ENCODE measurements at regions not wholly inside any gene's neighbourhood (a gene's known extent, or its start where the extent isn't known, plus 50 kb on each side); places are given as distances from the start of the nearest gene placed in this dataset.
"Not testable (repeated sequence)": the region's sequence is repeated elsewhere in the genome, so short reads cannot be mapped to it uniquely, and the experiment has no call there.

DNA sequence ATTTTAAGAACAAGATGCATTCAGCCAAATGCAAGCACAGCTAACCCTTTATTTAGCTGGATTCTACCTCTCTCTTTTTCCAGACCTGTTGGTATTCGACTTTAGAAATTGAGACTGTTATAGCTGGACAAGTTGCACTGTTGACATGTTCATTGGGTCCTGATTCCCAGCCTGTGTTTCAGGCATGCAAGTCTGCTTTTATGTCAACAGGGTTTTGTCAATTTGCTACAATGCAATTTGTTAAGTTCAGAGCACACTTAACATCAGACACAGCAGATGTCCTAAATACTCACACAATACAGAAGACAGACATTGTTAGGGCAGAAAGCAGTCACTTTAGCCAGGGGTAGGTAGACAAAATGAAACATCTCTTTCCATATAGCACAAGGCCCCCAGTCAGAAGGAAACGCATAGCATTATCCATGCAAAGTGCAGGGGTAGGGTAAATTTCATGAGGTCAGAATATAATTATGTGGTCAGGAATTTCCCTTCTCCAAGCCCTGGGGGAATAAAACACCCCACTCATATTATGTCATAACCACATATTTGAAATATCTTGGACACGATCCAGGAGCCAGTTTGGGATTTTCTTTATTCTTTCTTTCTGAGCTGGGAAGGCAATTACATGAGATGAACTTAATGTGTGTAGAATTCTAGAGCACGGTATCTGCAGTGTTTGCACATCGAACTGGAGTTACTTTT, 504.1 kb downstream of the NTRK3 start:
- DNase-seq (ENCODE audit: low spot score): peak; percentile 77

DNA sequence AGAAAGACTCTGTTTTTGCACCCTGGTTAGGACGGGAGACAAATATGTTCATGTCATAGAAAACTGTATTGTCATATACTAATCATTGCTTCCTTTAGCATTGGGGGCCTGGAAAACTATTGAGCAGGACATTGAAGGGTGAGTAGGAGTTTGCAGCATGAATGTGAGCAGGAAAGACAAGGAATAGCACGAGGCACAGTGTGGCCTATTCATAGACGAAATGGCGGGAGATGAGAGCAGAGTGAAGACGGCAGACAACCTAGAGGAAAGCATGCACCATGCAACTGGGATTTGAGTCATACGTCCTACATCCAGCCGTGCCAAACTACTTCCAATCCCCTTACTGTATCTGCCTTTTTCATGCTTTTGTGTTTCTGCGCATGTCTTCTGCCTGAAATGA, 508.1 kb downstream of the NTRK3 start:
- DNase-seq (ENCODE audit: low spot score): no peak

DNA sequence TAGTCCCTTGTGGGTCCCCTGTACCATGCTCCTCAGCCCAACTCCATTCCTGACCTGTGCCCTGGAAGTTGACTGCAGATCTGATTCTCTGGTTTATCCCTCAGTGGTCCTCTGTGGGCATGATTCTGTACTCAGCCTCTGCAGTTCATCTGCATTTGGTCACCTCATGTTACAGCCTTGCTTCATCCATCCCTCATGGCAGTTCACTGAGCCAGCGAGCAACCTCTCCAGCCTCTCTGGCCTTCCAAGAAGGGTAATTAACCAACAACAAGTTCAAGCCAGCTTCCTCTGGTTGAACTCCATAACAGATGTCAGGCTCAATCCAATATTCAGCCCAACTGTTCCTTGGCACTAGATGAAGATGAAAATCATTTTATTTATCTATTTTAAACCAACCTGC, 509.5 kb downstream of the NTRK3 start:
- DNase-seq (ENCODE audit: low spot score): no peak

GRCh38 chr15:87746333-87746732, 510.2 kb downstream of the NTRK3 start:
- DNase-seq (ENCODE audit: low spot score): no peak

DNA sequence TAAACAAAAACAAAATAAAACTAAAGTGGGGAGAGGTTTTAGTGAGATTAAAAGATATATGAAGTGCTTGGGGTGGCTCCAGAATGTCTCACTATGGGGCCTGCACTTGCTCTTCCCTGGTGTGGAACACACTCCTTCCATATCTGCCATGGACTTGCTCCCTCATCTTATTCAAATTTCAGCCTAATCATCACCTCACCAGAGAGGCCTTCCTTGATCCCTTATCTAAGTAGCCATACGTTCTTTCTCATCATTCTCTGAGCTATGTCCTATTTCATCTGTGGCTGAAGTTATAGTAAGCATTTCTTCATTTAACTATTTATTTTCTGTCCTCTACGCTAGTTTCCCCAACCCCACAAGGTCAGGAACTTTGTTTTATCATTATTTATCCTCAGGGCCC, 511.7 kb downstream of the NTRK3 start:
- no peak for DNase-seq (ENCODE audit: low spot score)

- DNase-seq (ENCODE audit: low spot score): peak; percentile 20
These were observed 513.0 kb downstream of the NTRK3 start for GRCh38 chr15:87743562-87743961.

DNA sequence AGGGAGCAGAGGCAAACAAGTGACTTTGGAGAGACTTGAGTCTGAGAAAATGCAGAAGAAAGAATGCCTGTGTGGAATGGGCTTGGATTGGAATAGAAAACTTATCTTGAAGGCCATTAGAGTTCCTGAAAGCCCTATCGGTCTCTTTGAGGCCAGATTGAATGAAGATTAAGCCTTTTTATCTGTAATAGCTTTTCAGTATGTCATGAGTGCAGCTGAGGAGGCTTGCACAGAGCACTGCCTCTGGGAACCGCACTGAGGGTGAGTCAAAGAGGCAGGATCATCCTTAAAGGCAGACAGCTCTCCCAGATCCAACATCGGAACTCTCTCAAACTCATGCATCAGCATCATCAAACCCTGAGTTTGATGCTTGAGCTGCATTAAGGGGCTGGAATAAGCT, 515.2 kb downstream of the NTRK3 start:
- DNase-seq (ENCODE audit: low spot score): no peak

GRCh38 chr15:87740655-87741344, 515.7 kb downstream of the NTRK3 start:
- DNase-seq (ENCODE audit: low spot score): no peak

DNA sequence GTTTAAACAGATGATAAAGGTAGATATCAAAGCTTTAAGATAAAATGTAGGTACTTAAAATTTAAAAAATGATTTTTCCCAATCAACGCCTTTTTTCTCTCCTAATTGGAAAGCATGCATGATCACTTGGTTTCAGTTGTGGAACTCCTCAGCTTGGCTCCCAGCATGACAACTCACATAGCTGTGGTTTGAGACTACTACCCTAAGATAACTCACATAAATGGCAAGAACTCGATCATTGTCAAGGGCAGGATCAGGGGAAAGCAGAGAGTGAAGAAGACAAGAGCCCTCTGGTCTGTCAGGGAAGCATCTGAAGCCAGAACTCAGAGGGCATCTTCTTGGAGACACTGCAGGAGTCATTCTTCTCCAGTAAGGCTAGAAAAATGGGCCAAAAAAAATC, 516.7 kb downstream of the NTRK3 start:
- peak; percentile 40 for DNase-seq (ENCODE audit: low spot score)

DNA sequence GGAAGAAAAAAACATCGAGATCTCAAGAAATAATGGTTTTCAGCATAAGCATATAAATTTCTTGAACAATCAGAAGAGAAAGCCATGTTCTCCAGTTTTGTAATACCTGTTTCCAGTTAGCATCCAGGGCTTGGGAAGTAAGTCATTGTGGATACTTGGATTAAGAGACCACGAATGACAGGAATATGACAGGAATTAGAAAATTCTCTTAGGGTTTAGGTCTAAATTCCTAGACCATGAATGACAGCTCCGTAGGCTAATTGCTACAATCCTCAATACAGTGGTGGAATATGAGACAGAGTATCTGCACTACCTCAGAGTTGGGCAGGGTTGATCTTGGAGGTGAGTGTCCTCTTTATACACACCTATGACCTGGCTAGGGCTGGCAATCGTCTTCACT, 517.5 kb downstream of the NTRK3 start:
- DNase-seq (ENCODE audit: low spot score): no peak

- DNase-seq (ENCODE audit: low spot score): not testable (repeated sequence)
These were observed 519.1 kb downstream of the NTRK3 start for GRCh38 chr15:87737460-87737859.

DNA sequence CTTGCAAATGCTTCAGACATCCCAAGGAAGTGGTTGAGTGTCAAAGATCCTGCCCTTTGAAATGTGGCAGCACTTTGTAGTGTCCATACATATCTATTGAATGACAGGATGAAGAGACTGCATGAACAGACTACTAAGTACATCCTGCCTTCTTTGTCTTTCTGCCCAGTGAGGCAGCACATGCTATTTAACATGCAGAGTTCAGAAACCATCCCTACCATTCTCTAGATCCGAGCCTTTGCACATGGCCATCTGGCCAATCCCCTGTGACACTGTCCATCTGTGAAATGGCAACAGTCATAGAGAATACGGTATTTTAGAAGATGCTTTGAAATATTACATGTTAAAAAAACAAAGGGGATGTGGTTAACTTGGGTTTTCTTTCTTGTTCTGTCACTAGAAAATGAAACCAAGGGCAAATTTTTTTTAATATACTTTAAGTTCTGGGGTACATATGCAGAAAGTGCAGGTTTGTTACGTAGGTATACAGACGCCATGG, 519.6 kb downstream of the NTRK3 start:
- DNase-seq (ENCODE audit: low spot score): no peak

- peak; percentile 57 for DNase-seq (ENCODE audit: low spot score)
These were observed 520.1 kb downstream of the NTRK3 start for GRCh38 chr15:87736401-87736800.

DNA sequence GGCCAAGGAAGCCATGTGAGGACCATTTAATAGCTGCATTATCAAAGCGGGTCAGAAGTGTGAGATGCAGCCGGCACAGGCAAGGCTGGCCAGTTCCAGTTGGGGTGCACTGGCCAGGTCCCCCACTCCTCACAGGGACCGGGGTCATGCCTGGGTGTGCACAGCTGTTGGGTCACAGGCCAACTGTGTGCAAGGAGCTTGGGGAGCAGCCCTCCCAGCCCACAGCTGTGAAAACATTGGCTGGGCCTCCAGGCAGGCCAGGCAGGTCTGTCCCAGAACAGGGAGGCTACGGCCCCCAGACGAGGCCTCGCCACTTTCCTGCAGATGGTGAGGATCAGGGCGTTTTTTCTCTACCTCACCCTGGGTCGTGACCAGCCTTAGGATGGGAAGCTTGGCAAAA, 521.0 kb downstream of the NTRK3 start:
- no peak for DNase-seq (ENCODE audit: low spot score)

DNA sequence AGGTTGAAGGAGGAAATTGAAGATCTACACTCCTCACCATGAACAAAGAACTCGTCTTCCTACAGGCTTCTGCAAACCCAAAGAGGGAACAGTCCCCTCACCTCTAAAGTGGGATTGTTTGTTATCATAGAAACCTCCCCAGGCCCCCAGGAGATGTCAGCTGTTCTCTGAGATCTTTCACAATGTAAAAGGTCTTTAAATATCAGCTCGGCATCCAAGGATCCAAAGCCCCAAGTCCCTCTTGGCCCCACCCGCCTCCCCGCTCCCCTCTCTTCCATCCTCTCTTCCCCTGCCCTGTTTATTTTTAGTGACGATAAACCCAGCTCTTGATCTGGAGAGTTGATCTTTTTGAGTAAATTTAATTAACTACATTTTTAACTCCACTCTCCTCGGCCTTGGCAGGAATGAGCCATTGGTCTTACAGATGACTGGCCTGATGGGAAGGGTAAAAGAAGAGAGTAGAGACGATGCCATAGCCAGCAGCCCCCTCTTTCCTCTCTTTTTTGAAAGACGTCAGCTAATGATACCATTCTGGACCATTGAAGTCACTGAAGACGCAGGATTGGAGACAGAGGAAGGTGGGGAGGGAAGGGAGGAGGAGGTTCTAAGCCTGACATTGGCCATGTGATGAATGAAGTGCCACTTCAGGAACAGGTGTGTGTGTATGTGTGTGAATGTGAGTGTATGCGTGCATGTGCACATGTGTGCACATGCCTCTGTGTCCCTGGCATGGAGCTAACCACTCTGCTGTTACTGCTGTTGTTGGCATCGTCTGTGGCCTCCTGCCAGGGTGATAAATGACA, 521.8 kb downstream of the NTRK3 start:
- no peak for DNase-seq (ENCODE audit: low spot score)

DNA sequence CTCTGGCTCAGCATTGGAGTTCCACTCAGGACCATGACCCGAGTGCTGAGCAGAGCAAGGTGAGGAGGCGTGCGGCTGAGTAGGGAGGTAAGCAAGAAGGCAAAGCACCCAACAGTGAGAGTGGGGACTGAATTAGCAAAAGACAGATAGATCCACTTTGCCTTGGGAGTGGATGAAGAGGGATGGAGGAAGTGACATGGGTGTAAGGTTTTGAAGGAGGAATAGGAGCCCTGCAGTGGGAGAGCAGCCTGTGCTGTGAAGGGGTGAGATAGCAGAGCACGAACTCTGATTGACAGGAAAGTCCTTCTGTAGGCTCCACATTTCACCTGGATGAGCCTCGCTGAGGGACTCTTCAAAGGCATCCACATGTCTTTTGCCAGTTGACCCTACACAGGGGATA, 522.6 kb downstream of the NTRK3 start:
- DNase-seq (ENCODE audit: low spot score): no peak

DNA sequence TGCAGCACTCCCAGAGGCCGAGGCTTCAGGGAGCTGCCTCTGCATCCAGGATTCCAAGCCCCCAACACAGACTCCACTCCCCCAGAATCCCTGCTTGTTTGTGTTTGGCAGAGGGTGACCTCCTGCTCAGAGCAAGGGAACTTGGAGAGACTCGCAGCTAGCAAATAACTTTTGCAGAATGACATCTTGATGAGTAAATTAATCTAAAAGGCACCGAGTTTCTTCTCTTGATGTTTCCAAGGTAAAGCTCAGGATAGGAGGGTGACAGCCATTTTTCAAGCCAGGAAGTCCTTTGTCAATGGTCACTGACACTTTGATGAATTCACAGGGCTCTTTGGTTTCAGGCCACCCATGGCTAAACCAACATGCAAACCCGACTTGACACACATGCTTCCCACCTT, 523.0 kb downstream of the NTRK3 start:
- no peak for DNase-seq (ENCODE audit: low spot score)

DNA sequence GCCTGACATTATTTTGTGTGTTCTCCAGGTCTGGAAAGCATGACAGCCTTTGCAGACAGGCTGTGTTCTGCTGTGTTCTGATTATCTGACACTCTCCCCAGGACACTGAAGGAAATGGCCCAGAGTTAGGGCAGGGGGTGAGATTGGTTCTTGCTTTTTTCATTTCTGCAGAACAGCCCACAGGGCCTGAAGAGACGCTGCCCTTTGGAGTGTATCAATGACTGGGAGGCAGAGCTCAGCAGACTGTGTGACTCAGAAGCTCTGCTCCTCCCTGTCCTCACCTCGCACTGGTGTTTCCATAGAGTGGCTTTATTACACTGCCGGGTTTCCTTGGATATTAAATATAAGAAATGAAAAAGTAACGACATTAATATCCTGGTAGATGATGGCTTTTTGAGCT, 523.6 kb downstream of the NTRK3 start:
- peak; percentile 56 for DNase-seq (ENCODE audit: low spot score)

GRCh38 chr15:87731630-87732029, 524.9 kb downstream of the NTRK3 start:
- no peak for DNase-seq (ENCODE audit: low spot score)

DNA sequence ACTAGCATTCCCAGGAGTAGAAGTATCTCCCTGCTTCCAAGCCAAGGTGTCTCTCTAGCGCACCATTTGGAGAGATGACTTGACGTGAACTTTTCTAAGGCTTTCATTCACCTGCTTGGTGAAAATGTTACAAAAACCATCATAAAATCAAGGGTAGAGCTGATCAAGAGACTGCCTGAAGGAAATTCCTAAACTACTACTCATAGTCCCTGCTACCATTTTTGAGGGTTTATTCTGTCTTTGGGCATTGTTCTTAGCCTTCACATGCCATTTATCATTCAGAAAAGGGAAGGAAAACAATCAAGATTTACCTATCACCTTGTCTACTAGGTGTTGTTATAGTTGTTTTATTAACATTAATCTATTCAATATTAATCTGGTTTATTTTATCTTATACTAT, 525.8 kb downstream of the NTRK3 start:
- DNase-seq (ENCODE audit: low spot score): no peak

- no peak for DNase-seq (ENCODE audit: low spot score)
These were observed 527.5 kb downstream of the NTRK3 start for GRCh38 chr15:87728998-87729397.

- no peak for DNase-seq (ENCODE audit: low spot score)
These were observed 529.5 kb downstream of the NTRK3 start for GRCh38 chr15:87727073-87727472.

GRCh38 chr15:87724330-87724729, 532.2 kb downstream of the NTRK3 start:
- no peak for DNase-seq (ENCODE audit: low spot score)

Data from AG20443 (cell line).